Ovary (tissue), 7 donors: ENCODE measurements at regions not wholly inside any gene's neighbourhood (a gene's known extent, or its start where the extent isn't known, plus 50 kb on each side); places are given as distances from the start of the nearest gene placed in this dataset.

Experiments used
- DNase-seq, 5 donors: peaks; one replicate each; pipeline ENCODE4 v3.0.0-alpha.2; 2019 to 2020
- H3K27ac ChIP-seq, 2 donors: fragments of 200-600 bp; one replicate each; pipeline versions ENCODE4 v1.5.1 to v1.8.0; 2019 to 2022
- H3K27me3 ChIP-seq: fragments of 200-600 bp; one replicate; pipeline ENCODE4 v1.8.0; 2022
- H3K36me3 ChIP-seq: fragments of 200-600 bp; sonication (generic); one replicate; pipeline ENCODE4 v1.5.1; 2019
- H3K4me1 ChIP-seq: one replicate; pipeline ENCODE4 v1.8.1; 2013; ENCODE audit warnings: mild to moderate bottlenecking, moderate library complexity; ENCODE audit not compliant: insufficient read depth
- H3K4me3 ChIP-seq: fragments of 200-600 bp; sonication (generic); one replicate; pipeline ENCODE4 v1.5.1; 2017
- H3K9me3 ChIP-seq, 2 donors: fragments of 200-600 bp in 1 of 2; sonication (generic) in 1 of 2; one replicate each; pipeline versions ENCODE4 v1.5.1 to v1.8.1; 2013 to 2019; ENCODE audit warnings: mild to moderate bottlenecking in 1 of 2, moderate library complexity in 1 of 2
- EP300 ChIP-seq: sonication (generic); formaldehyde crosslinking; IDR thresholded peaks from one replicate; pipeline ENCODE4 v1.6.1; 2017; ENCODE audit warnings: antibody characterized with exemption
- POLR2A ChIP-seq: fragments of 450-650 bp; IDR thresholded peaks from one replicate; pipeline ENCODE4 v1.6.1; 2017; ENCODE audit warnings: antibody characterized with exemption, mild to moderate bottlenecking, moderate library complexity
- WGBS, 3 donors: extraction: QIAGEN DNeasy Blood & Tissue Kit in 1 of 3; methylation state at CpG; one replicate each; pipeline versions ENCODE4 v1.1.5 to v1.1.7; 2013 to 2017; 5-methylcytosine and 5-hydroxymethylcytosine counted together
- intact Hi-C, 4 donors: fragments of 100-400 bp; cut with DNase I; formaldehyde crosslinking; loops; one replicate each; pipeline versions ENCODE4 v1.11.0 to v1.15.1; 2022 to 2023
- TF ChIP-seq, protein P1 (sequence below), 3 donors: fragments of 450-650 bp in 2 of 3; fragments of 200-600 bp in 1 of 3; IDR thresholded peaks; one replicate each; pipeline versions ENCODE4 v1.5.1 to v1.8.0; 2016 to 2022; ENCODE audit warnings: antibody characterized with exemption in 3 of 3, mild to moderate bottlenecking in 1 of 3
- donor health status: DM: no; HTN: no; CAD: no; lungs with moderate emphysema.
- donor health status: DM: no; HTN: no; CAD: no.
- donor health status: Bipolar disorder and iron deficiency.
- donor health status: DM: no; HTN: no; CAD: no.
- donor health status: DM: yes; HTN: yes; CAD: no.

DNA sequence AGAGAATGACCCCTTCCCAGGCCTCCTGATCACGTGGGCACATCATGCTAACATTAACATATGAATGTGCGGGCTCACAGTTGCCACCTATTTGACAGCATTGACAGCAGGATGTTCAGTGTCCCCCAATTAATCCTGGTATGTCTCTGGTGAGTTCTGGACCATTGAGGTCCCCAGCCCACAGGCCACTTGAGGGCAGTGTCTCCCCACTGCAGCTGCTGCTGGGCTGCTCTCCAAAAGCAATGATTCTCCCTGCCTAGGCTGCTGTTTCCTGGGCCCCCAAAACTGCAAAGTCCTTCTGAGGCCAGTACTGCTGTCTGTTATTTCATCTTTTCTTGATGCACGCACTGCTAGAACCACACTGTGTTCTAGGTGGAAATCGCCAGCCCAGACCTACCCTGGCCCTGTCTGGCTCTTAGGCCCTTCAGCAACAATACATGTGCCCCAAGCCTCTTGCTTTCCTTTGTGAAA, 52.7 kb upstream of the MAPK4 start:
- Histone ChIP-seq H3K36me3 (no peaks in the 10 kb centered on the region), H3K4me1 (no peaks in the 10 kb centered on the region), H3K27me3 (no peaks in the 10 kb centered on the region), H3K27ac (no peak overlapping the region), H3K9me3 (no peaks in the 10 kb centered on the region), H3K4me3 (no peak overlapping the region)
- peak; percentile 30 to 61 (median 32) for DNase-seq
- intact Hi-C loops: no loop called here
- 31 to 37% (median 31%) methylated on average over 4 of the region's 4 CpGs for WGBS, 3 donors
- TF ChIP-seq POLR2A (no peak), EP300 (no peak)
- TF ChIP-seq, protein P1, sequence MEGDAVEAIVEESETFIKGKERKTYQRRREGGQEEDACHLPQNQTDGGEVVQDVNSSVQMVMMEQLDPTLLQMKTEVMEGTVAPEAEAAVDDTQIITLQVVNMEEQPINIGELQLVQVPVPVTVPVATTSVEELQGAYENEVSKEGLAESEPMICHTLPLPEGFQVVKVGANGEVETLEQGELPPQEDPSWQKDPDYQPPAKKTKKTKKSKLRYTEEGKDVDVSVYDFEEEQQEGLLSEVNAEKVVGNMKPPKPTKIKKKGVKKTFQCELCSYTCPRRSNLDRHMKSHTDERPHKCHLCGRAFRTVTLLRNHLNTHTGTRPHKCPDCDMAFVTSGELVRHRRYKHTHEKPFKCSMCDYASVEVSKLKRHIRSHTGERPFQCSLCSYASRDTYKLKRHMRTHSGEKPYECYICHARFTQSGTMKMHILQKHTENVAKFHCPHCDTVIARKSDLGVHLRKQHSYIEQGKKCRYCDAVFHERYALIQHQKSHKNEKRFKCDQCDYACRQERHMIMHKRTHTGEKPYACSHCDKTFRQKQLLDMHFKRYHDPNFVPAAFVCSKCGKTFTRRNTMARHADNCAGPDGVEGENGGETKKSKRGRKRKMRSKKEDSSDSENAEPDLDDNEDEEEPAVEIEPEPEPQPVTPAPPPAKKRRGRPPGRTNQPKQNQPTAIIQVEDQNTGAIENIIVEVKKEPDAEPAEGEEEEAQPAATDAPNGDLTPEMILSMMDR (IDR thresholded peaks at IDR 0.05): peak in 1 of 3 donors; percentile 18

DNA sequence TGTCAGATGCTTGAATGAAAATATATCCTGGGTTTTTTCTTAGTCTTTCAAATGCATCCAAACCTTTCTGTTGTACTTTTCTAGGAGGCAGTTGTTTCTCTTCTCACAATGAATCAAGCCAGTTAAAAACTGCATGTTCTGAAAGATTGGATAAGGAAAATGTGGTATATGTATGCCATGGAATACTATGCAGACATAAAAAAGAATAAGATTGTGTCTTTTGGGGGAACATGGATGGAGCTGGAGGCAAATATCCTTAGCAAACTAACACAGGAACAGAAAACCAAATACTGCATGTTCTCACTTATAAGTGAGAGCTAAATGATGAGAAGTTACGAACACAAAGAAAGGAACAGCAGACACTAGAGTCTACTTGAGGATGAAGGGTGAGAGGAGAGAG, 51.7 kb upstream of the MAPK4 start:
- Histone ChIP-seq H3K4me3 (no peak overlapping the region), H3K9me3 (no peaks in the 10 kb centered on the region), H3K27ac (no peak overlapping the region), H3K27me3 (no peaks in the 10 kb centered on the region), H3K4me1 (no peaks in the 10 kb centered on the region), H3K36me3 (no peaks in the 10 kb centered on the region)
- TF ChIP-seq EP300: no peak
- DNase-seq: no peak
- intact Hi-C loops: no loop called here
- WGBS, 3 donors: 96 to 100% (median 98%) methylated on average over 1 of the region's 1 CpG

DNA sequence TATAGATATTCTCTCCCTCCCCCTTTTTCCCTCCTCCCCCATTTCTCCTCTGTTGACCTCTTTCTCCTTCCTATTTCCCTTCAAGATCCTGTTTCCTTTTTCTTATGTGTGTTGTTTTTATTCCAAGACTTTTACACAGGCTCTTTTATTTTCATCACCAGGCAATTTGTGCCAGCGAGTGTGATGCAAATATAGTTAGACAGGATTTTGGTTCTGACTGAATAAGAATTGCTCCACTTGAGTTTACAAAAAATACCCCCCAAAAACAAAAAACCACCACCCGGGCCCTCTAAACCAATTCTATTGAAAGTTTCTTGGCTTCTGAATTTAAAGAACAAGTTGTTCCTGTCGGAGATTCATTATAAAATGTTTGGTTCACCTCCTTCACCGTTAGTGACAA, 50.9 kb upstream of the MAPK4 start:
- no peak overlapping the region for H3K27ac ChIP-seq
- H3K36me3 ChIP-seq: no peaks in the 10 kb centered on the region
- DNase-seq: no peak
- 72 to 82% (median 73%) methylated on average over 4 of the region's 4 CpGs for WGBS, 3 donors
- no peak overlapping the region for H3K4me3 ChIP-seq
- TF ChIP-seq EP300 (no peak), POLR2A (no peak)
- TF ChIP-seq, protein P1 (IDR thresholded peaks at IDR 0.05): no peak
- no peaks in the 10 kb centered on the region for H3K9me3 ChIP-seq
- intact Hi-C loops: no loop called here
- no peaks in the 10 kb centered on the region for H3K27me3 ChIP-seq
- H3K4me1 ChIP-seq: no peaks in the 10 kb centered on the region
